WTC11 (cell line): ENCODE measurements at regions not wholly inside any gene's neighbourhood (a gene's known extent, or its start where the extent isn't known, plus 50 kb on each side); places are given as distances from the start of the nearest gene placed in this dataset.

Experiments
- ATAC-seq: fragments of 200-7000 bp; cut with Tn5 transposase; 2 replicates; pipeline ENCODE4 v1.10.0; 2021; ENCODE audit warnings: mild to moderate bottlenecking, moderate library complexity
- CTCF ChIA-PET: fragments of 300-600 bp; sonication (Branson Sonifier 250); formaldehyde crosslinking; loops from one replicate; lab custom pipeline; 2021; ENCODE audit warnings: antibody characterized with exemption; lab: Charles Lee
- POLR2A ChIA-PET: fragments of 350-600 bp; sonication (Branson Sonifier 250); formaldehyde crosslinking; loops from one replicate; lab custom pipeline; 2021; ENCODE audit warnings: antibody characterized with exemption; lab: Charles Lee
- DNase-seq: peaks from one replicate; pipeline ENCODE4 v3.0.0; 2021; ENCODE audit warnings: low spot score
- H3K27ac Mint-ChIP-seq: 2 replicates; pipeline ENCODE4 v1.8.0; 2021; ENCODE audit warnings: mixed read lengths
- H3K27me3 Mint-ChIP-seq: 2 replicates; pipeline ENCODE4 v1.8.0; 2021; ENCODE audit warnings: low read depth, mild to moderate bottlenecking, moderate library complexity, mixed read lengths
- H3K36me3 Mint-ChIP-seq: 2 replicates; pipeline ENCODE4 v1.8.0; 2021; ENCODE audit warnings: mixed read lengths
- H3K4me1 Mint-ChIP-seq: 2 replicates; pipeline ENCODE4 v1.8.0; 2022; ENCODE audit warnings: mixed read lengths
- H3K4me3 Mint-ChIP-seq: 2 replicates; pipeline ENCODE4 v1.8.0; 2021; ENCODE audit warnings: mild to moderate bottlenecking, moderate library complexity, mixed read lengths
- H3K9me3 Mint-ChIP-seq: 2 replicates; pipeline ENCODE4 v1.8.0; 2021; ENCODE audit warnings: mixed read lengths
- FOXJ3 ChIP-seq: sonication (generic); formaldehyde crosslinking; IDR thresholded peaks from 2 replicates; pipeline ENCODE4 v1.9.0; 2021; ENCODE audit warnings: missing genetic modification reagents, mild to moderate bottlenecking, borderline replicate concordance
- FOXK1 ChIP-seq: sonication (generic); formaldehyde crosslinking; IDR thresholded peaks from 2 replicates; pipeline ENCODE4 v1.8.0; 2022; ENCODE audit warnings: mild to moderate bottlenecking, moderate library complexity, missing genetic modification reagents
- IRF2 ChIP-seq: sonication (generic); formaldehyde crosslinking; IDR thresholded peaks from 2 replicates; pipeline ENCODE4 v1.8.0; 2022; ENCODE audit warnings: low read depth, missing genetic modification reagents, borderline replicate concordance
- NFE2L1 ChIP-seq: sonication (generic); formaldehyde crosslinking; IDR thresholded peaks from 2 replicates; pipeline ENCODE4 v1.8.1; 2023; ENCODE audit warnings: missing genetic modification reagents
- NR1H2 ChIP-seq: sonication (generic); formaldehyde crosslinking; IDR thresholded peaks from 2 replicates; pipeline ENCODE4 v1.9.0; 2021; ENCODE audit warnings: mild to moderate bottlenecking, moderate library complexity, missing genetic modification reagents
- SP1 ChIP-seq: sonication (generic); formaldehyde crosslinking; conservative IDR thresholded peaks from 2 replicates; pipeline ENCODE4 v1.8.1; 2022; ENCODE audit warnings: missing genetic modification reagents
- TEAD4 ChIP-seq: sonication (generic); formaldehyde crosslinking; IDR thresholded peaks from 2 replicates; pipeline ENCODE4 v1.8.0; 2022; ENCODE audit warnings: mild to moderate bottlenecking, missing genetic modification reagents
- TP53 ChIP-seq: sonication (generic); formaldehyde crosslinking; IDR thresholded peaks from 2 replicates; pipeline ENCODE4 v1.8.1; 2023; ENCODE audit warnings: mild to moderate bottlenecking, missing genetic modification reagents
- ZBTB21 ChIP-seq: sonication (generic); formaldehyde crosslinking; IDR thresholded peaks from 2 replicates; pipeline ENCODE4 v1.8.1; 2023; ENCODE audit warnings: mild to moderate bottlenecking, missing genetic modification reagents, borderline replicate concordance
- ZNF423 ChIP-seq: fragments of 250-450 bp; sonication (Bioruptor Pico); IDR thresholded peaks from 2 replicates; pipeline ENCODE4 v2.1.2; 2022; ENCODE audit warnings: mild to moderate bottlenecking, moderate library complexity
- TF ChIP-seq, protein P1 (sequence below): sonication (generic); formaldehyde crosslinking; IDR thresholded peaks from 2 replicates; pipeline ENCODE4 v1.8.1; 2022; ENCODE audit warnings: mild to moderate bottlenecking, moderate library complexity, missing genetic modification reagents
- TF ChIP-seq, protein P2 (sequence below): fragments of 250-450 bp; sonication (Bioruptor Pico); IDR thresholded peaks from 2 replicates; pipeline ENCODE4 v2.1.2; 2022; ENCODE audit warnings: mild to moderate bottlenecking, moderate library complexity
- TF ChIP-seq, protein P3 (sequence below): sonication (generic); formaldehyde crosslinking; IDR thresholded peaks from 2 replicates; pipeline ENCODE4 v1.8.1; 2023; ENCODE audit warnings: mild to moderate bottlenecking, moderate library complexity, missing genetic modification reagents
- TF ChIP-seq, protein P4 (sequence below): fragments of 250-450 bp; sonication (Bioruptor Pico); IDR thresholded peaks from 2 replicates; pipeline ENCODE4 v1.9.0; 2021; ENCODE audit warnings: mild to moderate bottlenecking
- TF ChIP-seq, protein P5 (sequence below): fragments of 250-450 bp; sonication (Bioruptor Pico); IDR thresholded peaks from 2 replicates; pipeline ENCODE4 v1.8.0; 2021; ENCODE audit warnings: mild to moderate bottlenecking
- TF ChIP-seq, protein P6 (sequence below): sonication (generic); formaldehyde crosslinking; IDR thresholded peaks from 2 replicates; pipeline ENCODE4 v1.8.1; 2022; ENCODE audit warnings: low read depth, missing genetic modification reagents, borderline replicate concordance
- TF ChIP-seq, protein P7 (sequence below): sonication (generic); formaldehyde crosslinking; IDR thresholded peaks from 2 replicates; pipeline ENCODE4 v1.8.1; 2022; ENCODE audit warnings: mild to moderate bottlenecking, missing genetic modification reagents, moderate library complexity, borderline replicate concordance
- TF ChIP-seq, protein P8 (sequence below): sonication (generic); formaldehyde crosslinking; IDR thresholded peaks from 2 replicates; pipeline ENCODE4 v1.8.0; 2023; ENCODE audit warnings: missing genetic modification reagents, mild to moderate bottlenecking, borderline replicate concordance

DNA sequence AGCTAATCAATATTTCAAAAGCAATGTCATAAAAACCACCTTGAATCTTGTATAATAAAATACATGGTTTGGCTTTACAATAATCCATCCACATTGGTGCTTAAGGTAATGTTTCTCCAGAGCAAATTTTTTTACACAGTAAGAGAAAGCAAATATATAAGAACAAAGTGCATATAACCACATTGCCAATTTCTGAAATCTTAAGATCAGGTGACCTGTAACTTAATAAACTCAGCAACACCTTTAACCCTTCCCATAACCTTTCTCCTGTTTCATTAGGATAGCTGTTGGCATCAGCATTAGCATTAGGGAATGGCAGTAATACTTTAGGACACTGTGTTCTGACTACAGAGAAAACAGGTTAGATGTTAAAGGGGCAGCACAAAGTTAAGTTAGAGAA is 155.9 kb upstream of the SEMA3D start:
- H3K36me3 Mint-ChIP-seq, result no peaks in the 10 kb centered on the region
- CTCF ChIA-PET, result no interaction called here
- H3K27me3 Mint-ChIP-seq, result no peaks in the 10 kb centered on the region
- no peak for TF ChIP-seq NR1H2 (CRISPR knock-in tag)
- TF ChIP-seq TEAD4, result no peak
- no peak for TF ChIP-seq FOXK1 (CRISPR knock-in tag)
- TF ChIP-seq NFE2L1 (CRISPR knock-in tag), result no peak
- TF ChIP-seq FOXJ3 (CRISPR knock-in tag), result no peak
- TF ChIP-seq ZBTB21 (CRISPR knock-in tag), result no peak
- TF ChIP-seq, protein P1, sequence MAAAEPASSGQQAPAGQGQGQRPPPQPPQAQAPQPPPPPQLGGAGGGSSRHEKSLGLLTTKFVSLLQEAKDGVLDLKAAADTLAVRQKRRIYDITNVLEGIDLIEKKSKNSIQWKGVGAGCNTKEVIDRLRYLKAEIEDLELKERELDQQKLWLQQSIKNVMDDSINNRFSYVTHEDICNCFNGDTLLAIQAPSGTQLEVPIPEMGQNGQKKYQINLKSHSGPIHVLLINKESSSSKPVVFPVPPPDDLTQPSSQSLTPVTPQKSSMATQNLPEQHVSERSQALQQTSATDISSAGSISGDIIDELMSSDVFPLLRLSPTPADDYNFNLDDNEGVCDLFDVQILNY, result no peak
- TF ChIP-seq, protein P2, sequence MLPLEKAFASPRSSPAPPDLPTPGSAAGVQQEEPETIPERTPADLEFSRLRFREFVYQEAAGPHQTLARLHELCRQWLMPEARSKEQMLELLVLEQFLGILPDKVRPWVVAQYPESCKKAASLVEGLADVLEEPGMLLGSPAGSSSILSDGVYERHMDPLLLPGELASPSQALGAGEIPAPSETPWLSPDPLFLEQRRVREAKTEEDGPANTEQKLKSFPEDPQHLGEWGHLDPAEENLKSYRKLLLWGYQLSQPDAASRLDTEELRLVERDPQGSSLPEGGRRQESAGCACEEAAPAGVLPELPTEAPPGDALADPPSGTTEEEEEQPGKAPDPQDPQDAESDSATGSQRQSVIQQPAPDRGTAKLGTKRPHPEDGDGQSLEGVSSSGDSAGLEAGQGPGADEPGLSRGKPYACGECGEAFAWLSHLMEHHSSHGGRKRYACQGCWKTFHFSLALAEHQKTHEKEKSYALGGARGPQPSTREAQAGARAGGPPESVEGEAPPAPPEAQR (CRISPR knock-in tag), result no peak
- TF ChIP-seq, protein P3, sequence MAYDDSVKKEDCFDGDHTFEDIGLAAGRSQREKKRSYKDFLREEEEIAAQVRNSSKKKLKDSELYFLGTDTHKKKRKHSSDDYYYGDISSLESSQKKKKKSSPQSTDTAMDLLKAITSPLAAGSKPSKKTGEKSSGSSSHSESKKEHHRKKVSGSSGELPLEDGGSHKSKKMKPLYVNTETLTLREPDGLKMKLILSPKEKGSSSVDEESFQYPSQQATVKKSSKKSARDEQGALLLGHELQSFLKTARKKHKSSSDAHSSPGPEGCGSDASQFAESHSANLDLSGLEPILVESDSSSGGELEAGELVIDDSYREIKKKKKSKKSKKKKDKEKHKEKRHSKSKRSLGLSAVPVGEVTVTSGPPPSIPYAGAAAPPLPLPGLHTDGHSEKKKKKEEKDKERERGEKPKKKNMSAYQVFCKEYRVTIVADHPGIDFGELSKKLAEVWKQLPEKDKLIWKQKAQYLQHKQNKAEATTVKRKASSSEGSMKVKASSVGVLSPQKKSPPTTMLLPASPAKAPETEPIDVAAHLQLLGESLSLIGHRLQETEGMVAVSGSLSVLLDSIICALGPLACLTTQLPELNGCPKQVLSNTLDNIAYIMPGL (CRISPR knock-in tag), result no peak
- TF ChIP-seq, protein P4, sequence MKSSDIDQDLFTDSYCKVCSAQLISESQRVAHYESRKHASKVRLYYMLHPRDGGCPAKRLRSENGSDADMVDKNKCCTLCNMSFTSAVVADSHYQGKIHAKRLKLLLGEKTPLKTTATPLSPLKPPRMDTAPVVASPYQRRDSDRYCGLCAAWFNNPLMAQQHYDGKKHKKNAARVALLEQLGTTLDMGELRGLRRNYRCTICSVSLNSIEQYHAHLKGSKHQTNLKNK (CRISPR knock-in tag), result no peak
- no peak for TF ChIP-seq ZNF423 (CRISPR knock-in tag)
- no peak for TF ChIP-seq SP1 (CRISPR knock-in tag)
- TF ChIP-seq, protein P5, sequence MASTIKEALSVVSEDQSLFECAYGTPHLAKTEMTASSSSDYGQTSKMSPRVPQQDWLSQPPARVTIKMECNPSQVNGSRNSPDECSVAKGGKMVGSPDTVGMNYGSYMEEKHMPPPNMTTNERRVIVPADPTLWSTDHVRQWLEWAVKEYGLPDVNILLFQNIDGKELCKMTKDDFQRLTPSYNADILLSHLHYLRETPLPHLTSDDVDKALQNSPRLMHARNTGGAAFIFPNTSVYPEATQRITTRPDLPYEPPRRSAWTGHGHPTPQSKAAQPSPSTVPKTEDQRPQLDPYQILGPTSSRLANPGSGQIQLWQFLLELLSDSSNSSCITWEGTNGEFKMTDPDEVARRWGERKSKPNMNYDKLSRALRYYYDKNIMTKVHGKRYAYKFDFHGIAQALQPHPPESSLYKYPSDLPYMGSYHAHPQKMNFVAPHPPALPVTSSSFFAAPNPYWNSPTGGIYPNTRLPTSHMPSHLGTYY (CRISPR knock-in tag), result no peak
- TF ChIP-seq, protein P6, sequence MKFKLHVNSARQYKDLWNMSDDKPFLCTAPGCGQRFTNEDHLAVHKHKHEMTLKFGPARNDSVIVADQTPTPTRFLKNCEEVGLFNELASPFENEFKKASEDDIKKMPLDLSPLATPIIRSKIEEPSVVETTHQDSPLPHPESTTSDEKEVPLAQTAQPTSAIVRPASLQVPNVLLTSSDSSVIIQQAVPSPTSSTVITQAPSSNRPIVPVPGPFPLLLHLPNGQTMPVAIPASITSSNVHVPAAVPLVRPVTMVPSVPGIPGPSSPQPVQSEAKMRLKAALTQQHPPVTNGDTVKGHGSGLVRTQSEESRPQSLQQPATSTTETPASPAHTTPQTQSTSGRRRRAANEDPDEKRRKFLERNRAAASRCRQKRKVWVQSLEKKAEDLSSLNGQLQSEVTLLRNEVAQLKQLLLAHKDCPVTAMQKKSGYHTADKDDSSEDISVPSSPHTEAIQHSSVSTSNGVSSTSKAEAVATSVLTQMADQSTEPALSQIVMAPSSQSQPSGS (CRISPR knock-in tag), result no peak
- TF ChIP-seq, protein P7, sequence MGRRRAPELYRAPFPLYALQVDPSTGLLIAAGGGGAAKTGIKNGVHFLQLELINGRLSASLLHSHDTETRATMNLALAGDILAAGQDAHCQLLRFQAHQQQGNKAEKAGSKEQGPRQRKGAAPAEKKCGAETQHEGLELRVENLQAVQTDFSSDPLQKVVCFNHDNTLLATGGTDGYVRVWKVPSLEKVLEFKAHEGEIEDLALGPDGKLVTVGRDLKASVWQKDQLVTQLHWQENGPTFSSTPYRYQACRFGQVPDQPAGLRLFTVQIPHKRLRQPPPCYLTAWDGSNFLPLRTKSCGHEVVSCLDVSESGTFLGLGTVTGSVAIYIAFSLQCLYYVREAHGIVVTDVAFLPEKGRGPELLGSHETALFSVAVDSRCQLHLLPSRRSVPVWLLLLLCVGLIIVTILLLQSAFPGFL, result no peak
- TF ChIP-seq, protein P8, sequence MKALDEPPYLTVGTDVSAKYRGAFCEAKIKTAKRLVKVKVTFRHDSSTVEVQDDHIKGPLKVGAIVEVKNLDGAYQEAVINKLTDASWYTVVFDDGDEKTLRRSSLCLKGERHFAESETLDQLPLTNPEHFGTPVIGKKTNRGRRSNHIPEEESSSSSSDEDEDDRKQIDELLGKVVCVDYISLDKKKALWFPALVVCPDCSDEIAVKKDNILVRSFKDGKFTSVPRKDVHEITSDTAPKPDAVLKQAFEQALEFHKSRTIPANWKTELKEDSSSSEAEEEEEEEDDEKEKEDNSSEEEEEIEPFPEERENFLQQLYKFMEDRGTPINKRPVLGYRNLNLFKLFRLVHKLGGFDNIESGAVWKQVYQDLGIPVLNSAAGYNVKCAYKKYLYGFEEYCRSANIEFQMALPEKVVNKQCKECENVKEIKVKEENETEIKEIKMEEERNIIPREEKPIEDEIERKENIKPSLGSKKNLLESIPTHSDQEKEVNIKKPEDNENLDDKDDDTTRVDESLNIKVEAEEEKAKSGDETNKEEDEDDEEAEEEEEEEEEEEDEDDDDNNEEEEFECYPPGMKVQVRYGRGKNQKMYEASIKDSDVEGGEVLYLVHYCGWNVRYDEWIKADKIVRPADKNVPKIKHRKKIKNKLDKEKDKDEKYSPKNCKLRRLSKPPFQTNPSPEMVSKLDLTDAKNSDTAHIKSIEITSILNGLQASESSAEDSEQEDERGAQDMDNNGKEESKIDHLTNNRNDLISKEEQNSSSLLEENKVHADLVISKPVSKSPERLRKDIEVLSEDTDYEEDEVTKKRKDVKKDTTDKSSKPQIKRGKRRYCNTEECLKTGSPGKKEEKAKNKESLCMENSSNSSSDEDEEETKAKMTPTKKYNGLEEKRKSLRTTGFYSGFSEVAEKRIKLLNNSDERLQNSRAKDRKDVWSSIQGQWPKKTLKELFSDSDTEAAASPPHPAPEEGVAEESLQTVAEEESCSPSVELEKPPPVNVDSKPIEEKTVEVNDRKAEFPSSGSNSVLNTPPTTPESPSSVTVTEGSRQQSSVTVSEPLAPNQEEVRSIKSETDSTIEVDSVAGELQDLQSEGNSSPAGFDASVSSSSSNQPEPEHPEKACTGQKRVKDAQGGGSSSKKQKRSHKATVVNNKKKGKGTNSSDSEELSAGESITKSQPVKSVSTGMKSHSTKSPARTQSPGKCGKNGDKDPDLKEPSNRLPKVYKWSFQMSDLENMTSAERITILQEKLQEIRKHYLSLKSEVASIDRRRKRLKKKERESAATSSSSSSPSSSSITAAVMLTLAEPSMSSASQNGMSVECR, result no peak
- no peak for TF ChIP-seq IRF2 (CRISPR knock-in tag)
- TF ChIP-seq TP53, result no peak
- no peak overlapping the region for H3K4me3 Mint-ChIP-seq
- no peak for ATAC-seq
- H3K27ac Mint-ChIP-seq, result no peak overlapping the region
- POLR2A ChIA-PET, result no interaction called here
- no peaks in the 10 kb centered on the region for H3K9me3 Mint-ChIP-seq
- peaks cover 18% of the 10 kb centered on the region for H3K4me1 Mint-ChIP-seq
- no peak for DNase-seq
